ENCODE measurements at regions not wholly inside any gene's neighbourhood (a gene's known extent, or its start where the extent isn't known, plus 50 kb on each side); places are given as distances from the start of the nearest gene placed in this dataset.

DNA sequence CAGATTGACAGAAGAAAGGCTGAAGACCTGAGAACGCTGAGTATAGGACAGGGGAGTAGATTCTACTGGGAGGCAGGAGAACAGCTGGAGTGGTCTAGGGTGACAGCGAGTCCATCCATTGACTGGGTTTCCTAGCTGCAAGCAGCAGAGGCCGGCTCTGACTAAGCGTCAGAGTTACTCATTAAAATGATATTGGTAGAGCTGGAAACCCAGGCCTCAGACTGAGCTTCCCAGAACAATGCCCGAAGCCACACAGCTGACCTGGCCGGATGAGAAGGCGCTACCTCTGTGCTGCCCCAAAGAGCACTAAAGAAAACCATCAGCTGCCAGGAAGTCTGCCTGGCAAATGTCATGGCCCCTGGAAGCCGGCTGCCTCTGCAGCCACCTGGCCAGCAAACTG lies 78.5 kb upstream of the FZD10 start:
- Mint-ChIP-seq H3K36me3 (no peaks in the 10 kb centered on the region), H3K27me3 (ENCODE audit: low read depth in 2 of 2) (peaks cover 8 to 12% of the 10 kb centered on the region in 2 donors), H3K4me3 (no peak overlapping the region), H3K9me3 (peaks cover 0 to 2% of the 10 kb centered on the region in 2 donors), H3K27ac (no peak overlapping the region), H3K4me1 (no peaks in the 10 kb centered on the region)
- no peaks in the 10 kb centered on the region for H3K27me3 ChIP-seq (ENCODE audit: control insufficient read depth, insufficient read depth, low read length)
- H3K27ac ChIP-seq (ENCODE audit: low read length): no peak overlapping the region
- H3K4me3 ChIP-seq (ENCODE audit: low read length): no peak overlapping the region
- 86% methylated on average over 8 of the region's 8 CpGs for WGBS (ENCODE audit: insufficient coverage)
- DNase-seq (no peak), ATAC-seq (no peak)
- H3K36me3 ChIP-seq (ENCODE audit: control insufficient read depth, insufficient read depth, low read length): no peaks in the 10 kb centered on the region
- intact Hi-C loops (cut with micrococcal nuclease): no loop called here
- H3K4me1 ChIP-seq (ENCODE audit: control insufficient read depth, insufficient read depth, low read length): no peaks in the 10 kb centered on the region
- TF ChIP-seq, protein P1, sequence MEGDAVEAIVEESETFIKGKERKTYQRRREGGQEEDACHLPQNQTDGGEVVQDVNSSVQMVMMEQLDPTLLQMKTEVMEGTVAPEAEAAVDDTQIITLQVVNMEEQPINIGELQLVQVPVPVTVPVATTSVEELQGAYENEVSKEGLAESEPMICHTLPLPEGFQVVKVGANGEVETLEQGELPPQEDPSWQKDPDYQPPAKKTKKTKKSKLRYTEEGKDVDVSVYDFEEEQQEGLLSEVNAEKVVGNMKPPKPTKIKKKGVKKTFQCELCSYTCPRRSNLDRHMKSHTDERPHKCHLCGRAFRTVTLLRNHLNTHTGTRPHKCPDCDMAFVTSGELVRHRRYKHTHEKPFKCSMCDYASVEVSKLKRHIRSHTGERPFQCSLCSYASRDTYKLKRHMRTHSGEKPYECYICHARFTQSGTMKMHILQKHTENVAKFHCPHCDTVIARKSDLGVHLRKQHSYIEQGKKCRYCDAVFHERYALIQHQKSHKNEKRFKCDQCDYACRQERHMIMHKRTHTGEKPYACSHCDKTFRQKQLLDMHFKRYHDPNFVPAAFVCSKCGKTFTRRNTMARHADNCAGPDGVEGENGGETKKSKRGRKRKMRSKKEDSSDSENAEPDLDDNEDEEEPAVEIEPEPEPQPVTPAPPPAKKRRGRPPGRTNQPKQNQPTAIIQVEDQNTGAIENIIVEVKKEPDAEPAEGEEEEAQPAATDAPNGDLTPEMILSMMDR (IDR thresholded peaks at IDR 0.05): no peak
- H3K9me3 ChIP-seq (ENCODE audit: control insufficient read depth, insufficient read depth, low read length): no peaks in the 10 kb centered on the region

DNA sequence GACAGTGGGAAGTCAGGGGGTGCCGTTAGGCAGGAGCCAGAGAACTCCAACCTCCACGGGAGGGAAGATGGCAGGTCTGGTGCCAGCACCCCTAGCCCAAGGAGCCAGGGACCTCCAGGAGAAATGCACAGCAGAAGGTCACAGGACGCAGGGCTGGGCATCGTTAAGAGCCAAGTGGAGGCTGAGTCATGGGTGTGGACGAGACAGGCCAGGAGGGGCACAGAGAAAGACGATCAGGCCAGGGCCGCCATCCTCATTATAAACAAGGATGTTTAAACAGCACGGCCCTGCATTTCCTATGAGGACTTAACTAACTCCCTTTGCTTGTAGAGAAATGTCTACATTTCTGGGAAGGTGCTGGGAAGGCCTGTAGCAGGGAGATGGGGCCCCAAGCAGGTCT lies 77.9 kb upstream of the FZD10 start:
- Histone ChIP-seq H3K9me3 (ENCODE audit: control insufficient read depth, insufficient read depth, low read length) (no peaks in the 10 kb centered on the region), H3K36me3 (ENCODE audit: control insufficient read depth, insufficient read depth, low read length) (no peaks in the 10 kb centered on the region), H3K4me3 (ENCODE audit: low read length) (no peak overlapping the region), H3K27ac (ENCODE audit: low read length) (no peak overlapping the region), H3K4me1 (ENCODE audit: control insufficient read depth, insufficient read depth, low read length) (no peaks in the 10 kb centered on the region), H3K27me3 (ENCODE audit: control insufficient read depth, insufficient read depth, low read length) (no peaks in the 10 kb centered on the region)
- DNase-seq (no peak), ATAC-seq (no peak)
- WGBS (ENCODE audit: insufficient coverage): 72% methylated on average over 8 of the region's 8 CpGs
- H3K27ac Mint-ChIP-seq: no peak overlapping the region
- H3K27me3 Mint-ChIP-seq (ENCODE audit: low read depth in 2 of 2): peaks cover 8 to 12% of the 10 kb centered on the region in 2 donors
- H3K4me1 Mint-ChIP-seq: no peaks in the 10 kb centered on the region
- TF ChIP-seq, protein P1 (IDR thresholded peaks at IDR 0.05): no peak
- intact Hi-C loops (cut with micrococcal nuclease): no loop called here
- H3K36me3 Mint-ChIP-seq: no peaks in the 10 kb centered on the region
- no peak overlapping the region for H3K4me3 Mint-ChIP-seq
- H3K9me3 Mint-ChIP-seq: no peaks in the 10 kb centered on the region

DNA sequence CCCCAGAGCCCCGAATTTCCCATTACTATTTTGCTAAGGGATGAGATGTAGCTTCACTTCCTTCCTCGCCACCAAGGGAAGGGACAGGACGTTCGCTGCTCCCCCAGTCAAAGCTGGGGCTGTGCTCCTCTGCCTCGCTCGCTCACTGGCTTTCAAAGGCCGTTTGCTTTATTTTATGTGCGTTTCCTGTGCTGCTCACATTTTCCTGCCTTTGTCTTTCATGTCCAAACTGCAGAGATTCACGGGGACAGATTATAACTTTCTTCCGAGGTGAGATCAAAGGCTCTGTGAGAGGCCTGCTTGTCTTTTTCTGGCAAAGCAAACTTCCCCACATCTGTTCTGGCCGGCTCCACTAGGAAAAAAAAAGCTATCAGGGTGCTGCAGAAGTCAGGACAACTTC lies 76.0 kb upstream of the FZD10 start:
- ATAC-seq (no peak), DNase-seq (peak in 1 of 2 donors; percentile 42)
- TF ChIP-seq, protein P1 (IDR thresholded peaks at IDR 0.05): no peak
- Histone ChIP-seq H3K27me3 (ENCODE audit: control insufficient read depth, insufficient read depth, low read length) (no peaks in the 10 kb centered on the region), H3K4me3 (ENCODE audit: low read length) (no peak overlapping the region), H3K36me3 (ENCODE audit: control insufficient read depth, insufficient read depth, low read length) (no peaks in the 10 kb centered on the region), H3K27ac (ENCODE audit: low read length) (no peak overlapping the region), H3K9me3 (ENCODE audit: control insufficient read depth, insufficient read depth, low read length) (no peaks in the 10 kb centered on the region), H3K4me1 (ENCODE audit: control insufficient read depth, insufficient read depth, low read length) (no peaks in the 10 kb centered on the region)
- intact Hi-C loops (cut with micrococcal nuclease): no loop called here
- Mint-ChIP-seq H3K9me3 (peaks cover 2% of the 10 kb centered on the region in 2 donors), H3K4me1 (no peaks in the 10 kb centered on the region), H3K4me3 (no peak overlapping the region), H3K27ac (no peak overlapping the region), H3K36me3 (no peaks in the 10 kb centered on the region), H3K27me3 (ENCODE audit: low read depth in 2 of 2) (peaks cover 8 to 12% of the 10 kb centered on the region in 2 donors)
- WGBS (ENCODE audit: insufficient coverage): under 1% methylated on average over 11 of the region's 11 CpGs

DNA sequence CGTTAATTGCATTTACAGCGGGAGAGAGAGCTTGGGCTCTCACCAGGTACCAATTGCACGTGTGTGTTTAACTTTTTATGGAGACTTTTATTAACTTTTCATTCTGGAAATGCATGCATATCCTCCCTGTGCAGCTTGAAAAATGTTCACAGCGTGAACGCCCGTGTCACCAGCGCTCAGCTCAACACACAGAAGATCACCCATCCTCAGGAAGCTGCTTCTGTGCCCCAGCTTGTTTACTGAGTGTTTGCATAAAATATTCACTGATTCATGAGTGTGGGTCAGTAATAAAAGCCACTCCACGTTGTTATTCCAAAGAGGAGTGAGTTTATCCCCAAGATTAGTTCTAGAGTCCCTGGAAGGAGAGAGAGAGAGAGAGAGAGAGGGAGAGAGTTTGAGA lies 75.5 kb upstream of the FZD10 start:
- H3K4me1 Mint-ChIP-seq: no peaks in the 10 kb centered on the region

More for the DNA sequence above, 75.5 kb upstream of the FZD10 start:
- Histone ChIP-seq H3K27ac (ENCODE audit: low read length) (no peak overlapping the region), H3K4me3 (ENCODE audit: low read length) (no peak overlapping the region), H3K27me3 (ENCODE audit: control insufficient read depth, insufficient read depth, low read length) (no peaks in the 10 kb centered on the region), H3K36me3 (ENCODE audit: control insufficient read depth, insufficient read depth, low read length) (no peaks in the 10 kb centered on the region), H3K9me3 (ENCODE audit: control insufficient read depth, insufficient read depth, low read length) (no peaks in the 10 kb centered on the region), H3K4me1 (ENCODE audit: control insufficient read depth, insufficient read depth, low read length) (no peaks in the 10 kb centered on the region)
- H3K4me3 Mint-ChIP-seq: no peak overlapping the region
- TF ChIP-seq, protein P1 (IDR thresholded peaks at IDR 0.05): no peak
- H3K36me3 Mint-ChIP-seq: no peaks in the 10 kb centered on the region
- peaks cover 2 to 3% of the 10 kb centered on the region in 2 donors for H3K9me3 Mint-ChIP-seq
- WGBS (ENCODE audit: insufficient coverage): 19% methylated on average over 8 of the region's 8 CpGs
- no peak for ATAC-seq
- no peak overlapping the region for H3K27ac Mint-ChIP-seq
- DNase-seq: peak in 1 of 2 donors; percentile 6
- intact Hi-C loops (cut with micrococcal nuclease): no loop called here
- peaks cover 8 to 12% of the 10 kb centered on the region in 2 donors for H3K27me3 Mint-ChIP-seq (ENCODE audit: low read depth in 2 of 2)
